ENCODE measurements at regions not wholly inside any gene's neighbourhood (a gene's known extent, or its start where the extent isn't known, plus 50 kb on each side); places are given as distances from the start of the nearest gene placed in this dataset.

- Histone ChIP-seq H3K79me2 (ENCODE audit: control insufficient read depth, insufficient read depth, low read length) (no peaks in the 10 kb centered on the region), H3K36me3 (ENCODE audit: control insufficient read depth in 2 of 2, extremely low read depth in 1 of 2, insufficient read depth in 2 of 2, low read length in 2 of 2) (no peaks in the 10 kb centered on the region), H3K27ac (ENCODE audit: insufficient read depth, low read depth, low read length) (no peak overlapping the region), H3K9ac (replicated peaks; ENCODE audit: extremely low read depth, insufficient read depth, low read length) (no peak overlapping the region), H3K27me3 (ENCODE audit: control insufficient read depth in 2 of 2, insufficient read depth in 2 of 2, low read length in 2 of 2) (no peaks in the 10 kb centered on the region), H3K4me2 (ENCODE audit: insufficient read depth, low read length) (no peak overlapping the region), H3K4me1 (ENCODE audit: control insufficient read depth, extremely low read depth, insufficient read depth, low read length) (no peaks in the 10 kb centered on the region), H3K4me3 (replicated peaks in 1 of 3; ENCODE audit: insufficient read depth in 1 of 3, low read depth in 1 of 3, low read length in 3 of 3) (no peak overlapping the region), H3K9me1 (replicated peaks; ENCODE audit: control insufficient read depth, extremely low read depth, insufficient read depth, low read length) (no peaks in the 10 kb centered on the region), H2AFZ (ENCODE audit: low read depth, low read length) (no peak overlapping the region), H3K9me3 (replicated peaks; ENCODE audit: control insufficient read depth, insufficient read depth, low read length) (peaks cover 2% of the 10 kb centered on the region), H4K20me1 (replicated peaks; ENCODE audit: control insufficient read depth, extremely low read depth, insufficient read depth, low read length) (no peaks in the 10 kb centered on the region)
- BruUV-seq (replicated peaks): no TSS peak
- DNase-seq (ENCODE audit: low read depth, low spot score) (no peak), FAIRE-seq (no peak)
- POLR2A ChIA-PET: no interaction called here
- no peak for TF ChIP-seq POLR2A (IDR thresholded peaks at IDR 0.05; ENCODE audit: low read depth, low read length)
- no peak for TF ChIP-seq GATA2 (IDR thresholded peaks at IDR 0.05; ENCODE audit: insufficient read depth, insufficient read length, low read depth, low read length)
- no peak for TF ChIP-seq MYC (IDR thresholded peaks at IDR 0.05; ENCODE audit: low read depth, low read length)
- intact Hi-C loops (cut with micrococcal nuclease) (no loop called here), dilution Hi-C loops (cut with MboI; ENCODE audit: extremely low pct_ligation_motif_present, low sequenced_read_pairs) (no loop called here)
- CTCF ChIA-PET: no interaction called here
Measured at GRCh38 chr7:156386097-156386496, 254.5 kb upstream of the RNF32 start.

GRCh38 chr7:156384706-156385105, 255.9 kb upstream of the RNF32 start:
- dilution Hi-C loops (cut with MboI; ENCODE audit: extremely low pct_ligation_motif_present, low sequenced_read_pairs): no loop called here
- no peak for FAIRE-seq

More at GRCh38 chr7:156384706-156385105, 255.9 kb upstream of the RNF32 start:
- BruUV-seq (replicated peaks): no TSS peak
- POLR2A ChIA-PET: no interaction called here
- TF ChIP-seq MYC (IDR thresholded peaks at IDR 0.05; ENCODE audit: low read depth, low read length) (no peak), POLR2A (IDR thresholded peaks at IDR 0.05; ENCODE audit: low read depth, low read length) (no peak), CTCF (IDR thresholded peaks at IDR 0.05; ENCODE audit: extremely low read depth in 1 of 2, insufficient read depth in 1 of 2, low read depth in 1 of 2, low read length in 2 of 2) (no peak), POLR2AphosphoS5 (IDR thresholded peaks at IDR 0.05; ENCODE audit: insufficient read depth, low read depth, low read length) (no peak), EZH2 (IDR thresholded peaks at IDR 0.05; ENCODE audit: borderline replicate concordance, low read depth, low read length, severe bottlenecking) (no peak), FOS (IDR thresholded peaks at IDR 0.05; ENCODE audit: borderline replicate concordance, insufficient read depth, low read length) (no peak), GATA2 (IDR thresholded peaks at IDR 0.05; ENCODE audit: insufficient read depth, insufficient read length, low read depth, low read length) (no peak)
- H3K27me3 ChIP-seq (ENCODE audit: control insufficient read depth in 2 of 2, insufficient read depth in 2 of 2, low read length in 2 of 2): no peaks in the 10 kb centered on the region
- no peaks in the 10 kb centered on the region for H3K79me2 ChIP-seq (ENCODE audit: control insufficient read depth, insufficient read depth, low read length)
- no peak overlapping the region for H2AFZ ChIP-seq (ENCODE audit: low read depth, low read length)
- no peak overlapping the region for H3K27ac ChIP-seq (ENCODE audit: insufficient read depth, low read depth, low read length)
- intact Hi-C loops (cut with micrococcal nuclease): no loop called here
- no peaks in the 10 kb centered on the region for H3K4me1 ChIP-seq (ENCODE audit: control insufficient read depth, extremely low read depth, insufficient read depth, low read length)
- CTCF ChIA-PET: no interaction called here
- no peak overlapping the region for H3K9ac ChIP-seq (replicated peaks; ENCODE audit: extremely low read depth, insufficient read depth, low read length)
- DNase-seq (ENCODE audit: low read depth, low spot score): no peak
- H3K4me2 ChIP-seq (ENCODE audit: insufficient read depth, low read length): no peak overlapping the region
- no peaks in the 10 kb centered on the region for H3K36me3 ChIP-seq (ENCODE audit: control insufficient read depth in 2 of 2, extremely low read depth in 1 of 2, insufficient read depth in 2 of 2, low read length in 2 of 2)
- no peaks in the 10 kb centered on the region for H3K9me1 ChIP-seq (replicated peaks; ENCODE audit: control insufficient read depth, extremely low read depth, insufficient read depth, low read length)
- H4K20me1 ChIP-seq (replicated peaks; ENCODE audit: control insufficient read depth, extremely low read depth, insufficient read depth, low read length): no peaks in the 10 kb centered on the region
- H3K9me3 ChIP-seq (replicated peaks; ENCODE audit: control insufficient read depth, insufficient read depth, low read length): no peaks in the 10 kb centered on the region
- H3K4me3 ChIP-seq (replicated peaks in 1 of 3; ENCODE audit: insufficient read depth in 1 of 3, low read depth in 1 of 3, low read length in 3 of 3): no peak overlapping the region
